ENCODE measurements at regions not wholly inside any gene's neighbourhood (a gene's known extent, or its start where the extent isn't known, plus 50 kb on each side); places are given as distances from the start of the nearest gene placed in this dataset.

DNA sequence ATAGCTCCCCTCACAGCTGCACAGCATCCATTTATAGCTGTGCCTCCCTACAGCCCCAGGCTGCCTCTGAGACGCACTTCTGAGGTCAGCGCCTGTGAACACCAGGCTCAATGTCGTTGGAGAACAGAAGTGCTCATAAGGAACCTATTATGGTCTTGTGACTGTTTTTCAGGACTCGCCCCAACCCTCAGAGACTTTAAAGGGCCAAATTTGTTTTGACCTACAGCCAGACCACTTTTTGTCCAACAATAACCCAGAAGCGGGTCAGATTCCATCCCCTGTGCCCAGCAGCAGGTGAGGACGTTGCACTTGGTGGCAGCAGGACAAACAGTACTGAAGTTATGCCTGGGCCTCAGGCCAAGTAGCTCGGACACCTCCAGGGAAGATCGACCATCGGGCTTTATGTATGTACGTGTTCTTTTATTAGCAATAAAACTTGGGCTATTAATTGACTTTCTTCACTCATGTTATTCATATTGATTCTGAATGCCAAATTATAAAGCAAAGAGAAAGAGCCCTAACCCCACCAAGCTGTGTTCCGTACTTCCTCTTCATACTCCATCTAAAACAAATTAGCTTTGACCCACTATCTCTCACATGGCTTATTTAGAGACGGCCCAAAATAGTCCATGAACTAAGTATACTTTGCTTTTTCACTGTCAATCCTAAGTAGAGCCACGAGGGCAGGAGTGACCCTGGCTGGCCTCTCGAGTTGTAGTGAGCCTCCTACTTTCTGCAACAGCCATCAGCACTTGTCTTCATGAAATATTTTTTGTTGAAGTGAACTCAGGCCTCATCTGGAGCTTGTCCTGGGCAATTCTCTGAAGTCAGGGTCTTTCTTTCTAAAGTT lies 92.3 kb upstream of the PAX6 start:
- no peak for DNase-seq (ENCODE audit: low read depth)

DNA sequence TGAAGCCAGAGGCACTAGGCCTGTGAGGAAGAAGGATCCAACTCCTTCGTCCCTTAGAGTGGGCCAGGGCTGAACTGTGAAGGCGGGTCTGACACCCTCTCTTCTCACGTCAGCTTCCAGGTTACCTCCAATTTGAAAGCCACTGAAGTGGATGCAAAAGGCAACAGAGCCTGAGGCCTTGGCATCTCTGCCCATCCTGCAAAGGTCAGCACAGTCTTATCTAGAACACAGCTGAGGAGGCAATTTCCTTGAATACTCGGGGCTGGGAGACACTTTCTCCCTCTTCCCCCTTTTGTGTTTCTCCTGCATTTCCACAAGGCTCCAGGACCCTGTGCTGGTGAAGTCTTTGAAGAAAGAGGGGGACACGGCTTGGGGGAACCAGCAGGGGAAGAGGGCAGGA lies 91.6 kb upstream of the PAX6 start:
- no peak for DNase-seq (ENCODE audit: low read depth)

DNA sequence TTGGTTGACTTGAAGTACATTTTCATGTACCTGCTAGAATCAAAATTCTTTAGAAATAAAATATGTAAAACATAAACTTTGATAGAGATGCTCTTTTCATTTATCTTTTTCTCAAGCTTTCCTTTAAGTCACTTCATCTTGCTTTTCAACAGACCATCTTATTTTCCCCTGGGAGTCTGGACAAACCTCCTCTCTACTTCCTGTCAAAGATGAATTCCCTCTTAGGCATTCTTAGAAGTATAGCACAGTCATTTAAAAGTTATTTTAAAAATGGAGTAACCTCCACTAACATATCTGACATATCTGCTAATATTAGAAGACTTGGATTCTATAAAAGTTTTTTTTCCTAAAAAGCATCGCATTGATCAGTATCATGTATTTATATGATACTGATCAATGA lies 84.8 kb upstream of the PAX6 start:
- DNase-seq (ENCODE audit: low read depth) = no peak

DNA sequence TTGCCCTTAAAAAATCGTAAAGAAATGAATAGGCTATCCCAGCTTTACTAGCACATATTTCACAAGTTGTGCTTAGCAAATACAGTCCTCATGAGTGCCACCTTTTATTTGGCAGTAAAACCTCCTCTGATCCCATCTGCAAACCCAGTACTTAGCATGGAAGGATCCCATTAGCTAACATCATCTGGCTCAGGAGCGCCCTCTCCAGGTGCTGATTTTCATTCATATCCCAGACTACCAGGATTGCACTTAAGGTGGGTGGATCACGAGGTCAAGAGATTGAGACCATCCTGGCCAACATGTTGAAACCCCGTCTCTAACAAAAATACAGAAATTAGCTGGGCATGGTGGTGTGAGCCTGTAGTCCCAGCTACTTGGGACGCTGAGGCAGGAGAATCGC lies 76.1 kb upstream of the PAX6 start:
- DNase-seq (ENCODE audit: low read depth) = no peak

DNA sequence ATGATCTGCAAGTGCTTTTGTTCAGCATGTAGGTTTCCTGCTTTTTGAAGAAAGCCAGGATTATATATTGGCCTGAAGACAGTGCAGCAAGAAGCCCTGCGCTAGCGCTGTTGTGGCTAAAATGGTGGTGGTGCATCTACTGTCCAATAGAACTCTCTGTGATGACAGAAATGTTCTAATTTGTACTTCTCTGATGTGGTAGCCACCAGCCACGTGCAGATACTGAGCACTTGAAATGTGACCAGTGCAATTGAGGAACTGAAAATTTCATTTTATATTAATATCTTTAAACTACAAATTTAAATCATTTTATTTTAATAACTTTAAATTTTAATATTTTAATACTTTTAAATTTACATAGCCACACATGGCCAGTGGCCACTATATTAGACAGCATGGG lies 73.0 kb upstream of the PAX6 start:
- no peak for DNase-seq (ENCODE audit: low read depth)

DNA sequence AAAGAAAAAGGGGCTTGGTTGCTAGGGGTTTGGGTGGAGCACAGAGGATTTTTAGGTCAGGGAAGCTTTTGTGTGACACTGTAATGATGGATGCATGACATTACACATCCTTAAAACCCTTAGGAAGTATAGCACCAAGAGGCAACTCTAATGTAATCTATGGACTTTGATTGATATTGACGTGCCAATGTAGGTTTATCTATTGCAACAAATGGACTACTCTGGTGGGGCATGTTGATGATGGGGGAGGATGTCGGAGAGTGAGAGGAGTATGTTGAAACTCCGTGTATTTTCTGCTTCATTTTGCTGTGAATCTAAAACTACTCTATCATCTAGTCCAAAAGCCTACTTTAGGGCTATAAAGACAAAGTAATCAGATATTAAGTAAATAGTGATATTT lies 72.3 kb upstream of the PAX6 start:
- DNase-seq (ENCODE audit: low read depth) = no peak

DNA sequence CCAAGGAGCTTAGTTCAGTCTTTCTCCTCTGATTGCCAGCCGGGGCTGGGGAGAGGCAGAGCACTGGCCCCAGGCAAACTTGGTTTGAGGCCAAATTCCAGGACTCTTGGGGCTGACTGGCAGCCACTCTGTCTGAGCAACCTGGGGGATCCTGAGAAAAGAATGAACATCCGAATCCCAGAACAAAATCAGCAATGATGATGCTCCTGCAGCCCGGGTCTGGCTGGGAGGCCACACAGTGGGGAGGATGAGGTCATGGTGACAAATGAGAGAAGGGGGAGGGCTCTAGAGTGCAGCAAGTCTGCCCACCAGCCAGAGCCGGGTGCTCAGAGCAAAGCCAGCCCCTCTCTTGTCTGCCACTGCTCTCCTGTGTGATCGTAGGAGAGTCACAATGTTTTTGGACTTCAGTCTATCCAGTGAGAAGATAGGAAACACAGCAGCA lies 71.8 kb upstream of the PAX6 start:
- no peak for DNase-seq (ENCODE audit: low read depth)

DNA sequence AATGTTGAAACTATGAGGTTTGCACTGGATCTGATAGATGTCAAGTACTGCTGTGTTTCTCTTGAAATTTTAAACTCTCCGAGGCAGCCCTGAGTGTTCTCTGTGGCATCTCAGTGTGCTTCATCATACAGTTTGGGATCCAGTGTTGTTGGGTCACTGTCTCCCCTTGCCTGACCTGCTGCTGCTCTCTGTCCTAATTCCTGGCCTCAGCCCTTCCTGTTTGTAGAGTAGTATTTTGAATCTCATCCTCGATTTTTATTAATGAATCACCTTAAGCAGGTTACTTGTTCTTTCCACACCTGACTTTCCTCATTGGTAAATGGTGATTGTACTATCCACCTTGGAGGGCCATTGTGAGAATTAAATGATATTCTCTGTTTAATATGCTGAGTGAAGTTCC lies 70.7 kb upstream of the PAX6 start:
- no peak for DNase-seq (ENCODE audit: low read depth)

DNA sequence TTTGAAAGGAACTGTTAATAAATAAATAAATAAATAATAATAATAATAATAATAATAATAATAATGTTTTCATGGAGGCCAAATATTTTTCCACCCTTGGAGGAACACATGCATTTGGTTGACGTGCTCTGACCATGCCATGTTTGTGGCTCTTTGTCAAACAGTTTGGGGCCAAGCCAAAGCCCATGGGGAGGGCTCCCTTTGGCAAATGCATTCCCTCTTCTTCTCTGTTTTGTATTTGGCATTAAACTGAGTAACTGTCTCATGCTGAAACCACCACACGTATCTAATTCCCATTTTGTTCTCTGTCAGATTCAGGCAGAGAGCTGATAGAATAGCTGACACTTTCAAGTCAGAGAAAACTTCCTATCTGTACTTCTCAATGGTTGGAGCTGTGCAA lies 68.6 kb upstream of the PAX6 start:
- no peak for DNase-seq (ENCODE audit: low read depth)

DNA sequence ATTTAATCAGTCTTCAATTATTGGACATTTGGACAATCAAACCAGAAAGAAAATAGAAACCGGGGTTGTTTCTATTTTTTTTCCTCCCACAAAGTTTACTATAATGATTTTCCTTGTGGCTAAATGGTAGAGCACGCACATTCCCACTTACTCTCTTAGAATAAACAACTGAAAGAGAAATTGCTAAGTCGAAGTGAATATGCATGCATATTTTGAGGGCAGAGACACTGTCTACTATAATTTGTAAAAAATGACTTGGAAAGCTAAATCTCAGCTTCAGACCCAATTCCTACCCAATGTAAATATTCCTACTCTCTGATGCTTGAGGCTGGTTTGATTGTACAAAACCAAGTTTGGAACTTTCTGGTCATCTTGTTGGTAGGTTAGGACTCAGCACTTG lies 66.7 kb upstream of the PAX6 start:
- no peak for DNase-seq (ENCODE audit: low read depth)

DNA sequence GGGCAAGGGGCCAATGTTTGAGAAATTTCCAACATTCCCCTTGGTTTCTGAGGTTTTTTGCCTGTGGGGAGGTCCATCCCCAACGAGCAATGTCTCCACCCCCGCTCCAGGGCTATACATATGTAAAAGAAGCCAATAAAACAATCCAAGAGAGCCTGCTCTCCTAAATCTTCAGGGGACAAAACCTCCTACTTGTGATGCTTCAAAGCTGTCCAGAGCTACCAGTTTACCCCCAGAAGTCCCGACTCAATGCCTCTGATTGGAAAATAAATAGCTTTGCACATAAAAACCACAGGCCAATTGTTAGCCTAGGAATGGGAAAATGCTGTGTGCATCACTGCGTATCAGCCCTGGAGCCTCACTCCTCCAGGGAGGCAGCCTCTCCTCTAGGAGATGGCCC lies 66.0 kb upstream of the PAX6 start:
- no peak for DNase-seq (ENCODE audit: low read depth)

DNA sequence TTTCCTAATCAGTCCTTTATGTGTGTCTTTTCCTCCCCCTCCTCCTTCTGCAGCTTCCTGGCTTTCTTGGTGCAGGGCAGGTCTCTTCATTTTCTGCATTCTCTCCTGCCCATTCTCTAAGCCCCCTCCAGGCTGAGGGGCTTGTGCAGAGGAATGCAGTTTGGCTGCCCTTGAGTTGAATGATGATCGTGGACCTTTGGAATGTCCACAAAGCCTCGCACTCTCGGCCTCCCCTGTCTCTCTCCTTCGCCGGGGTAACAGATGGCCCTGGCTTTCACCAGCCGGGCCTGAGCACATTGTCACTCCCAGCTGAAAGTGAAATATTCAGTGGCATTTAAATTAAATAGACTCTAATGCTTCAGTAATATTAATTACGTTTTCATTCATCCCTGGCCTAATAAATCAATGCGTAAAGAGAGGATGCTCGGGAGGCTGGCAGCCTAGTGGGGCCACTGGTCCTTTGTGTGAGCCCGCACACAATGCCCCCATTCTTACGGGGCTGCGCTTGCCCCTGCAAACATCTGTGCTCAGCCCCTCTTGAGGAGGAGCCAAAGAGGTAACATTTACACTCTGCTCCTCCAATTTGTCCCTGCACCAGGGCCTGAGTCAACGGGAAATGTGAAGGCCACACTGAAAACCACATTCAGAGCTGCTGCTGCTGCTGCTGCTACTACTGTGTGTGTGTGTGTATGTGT lies 64.9 kb upstream of the PAX6 start:
- no peak for DNase-seq (ENCODE audit: low read depth)

DNA sequence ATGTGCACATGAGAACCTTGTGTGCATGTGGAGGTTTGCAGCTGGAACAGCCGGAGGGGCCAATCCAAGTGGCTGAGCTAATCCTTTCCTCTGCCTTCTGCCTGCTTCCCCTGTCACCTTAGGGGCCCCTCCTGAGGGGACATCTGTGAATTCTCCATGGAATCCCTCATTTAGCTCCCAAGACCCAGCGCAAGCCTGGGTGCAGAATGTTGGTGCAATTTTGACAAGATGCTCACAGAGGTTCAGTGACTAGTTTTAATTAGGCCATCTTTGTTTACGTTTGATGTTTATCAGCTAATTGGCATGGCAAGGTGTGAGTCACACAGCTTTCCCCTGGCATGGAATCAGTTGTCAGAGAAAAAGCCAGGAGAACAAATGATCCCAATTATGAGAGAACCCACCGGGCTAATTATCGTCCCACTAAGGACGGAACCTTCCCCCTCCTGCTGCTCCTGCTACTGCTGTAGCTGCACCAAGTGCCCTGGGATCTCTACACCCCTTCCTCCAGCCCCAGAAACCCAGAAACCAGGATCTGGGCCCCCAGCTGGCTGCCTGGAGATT lies 63.6 kb upstream of the PAX6 start:
- DNase-seq (ENCODE audit: low read depth) = no peak

DNA sequence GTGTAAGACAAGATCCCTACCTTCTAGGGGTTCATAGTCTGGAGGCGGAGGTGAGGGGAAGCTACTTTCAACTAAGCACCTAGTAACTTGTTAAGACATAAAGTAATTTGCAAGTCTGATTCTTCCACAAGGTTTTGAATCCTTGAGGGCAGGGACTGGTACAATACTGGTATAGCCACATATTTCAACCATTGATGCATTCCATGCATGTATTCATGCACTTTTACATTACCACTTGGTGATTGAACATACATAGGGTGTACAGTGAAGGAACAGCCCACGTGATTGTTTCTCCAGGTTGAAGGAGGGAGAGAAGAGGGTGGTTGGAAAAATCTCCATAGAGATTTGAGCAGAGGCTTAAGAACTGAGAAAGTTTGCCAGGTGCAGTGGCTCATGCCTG lies 62.0 kb upstream of the PAX6 start:
- DNase-seq (ENCODE audit: low read depth) = no peak

DNA sequence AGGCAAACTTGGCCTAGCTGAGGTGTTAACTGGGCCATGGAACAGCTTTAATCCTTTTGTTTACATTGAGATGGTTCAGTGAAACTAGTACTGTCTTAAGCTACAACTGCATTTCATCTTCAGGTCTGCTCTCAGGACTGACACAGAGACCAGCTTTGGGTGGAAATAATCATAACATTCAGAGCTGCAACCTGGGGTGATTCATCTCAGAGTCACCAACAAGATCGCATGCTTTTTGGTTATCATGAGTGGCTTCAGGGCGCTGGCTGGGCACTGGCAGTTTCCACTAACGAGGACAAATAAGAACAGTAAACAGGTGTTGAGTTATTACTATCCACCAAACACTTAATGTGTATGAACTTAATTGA lies 60.9 kb upstream of the PAX6 start:
- DNase-seq (ENCODE audit: low read depth) = no peak

DNA sequence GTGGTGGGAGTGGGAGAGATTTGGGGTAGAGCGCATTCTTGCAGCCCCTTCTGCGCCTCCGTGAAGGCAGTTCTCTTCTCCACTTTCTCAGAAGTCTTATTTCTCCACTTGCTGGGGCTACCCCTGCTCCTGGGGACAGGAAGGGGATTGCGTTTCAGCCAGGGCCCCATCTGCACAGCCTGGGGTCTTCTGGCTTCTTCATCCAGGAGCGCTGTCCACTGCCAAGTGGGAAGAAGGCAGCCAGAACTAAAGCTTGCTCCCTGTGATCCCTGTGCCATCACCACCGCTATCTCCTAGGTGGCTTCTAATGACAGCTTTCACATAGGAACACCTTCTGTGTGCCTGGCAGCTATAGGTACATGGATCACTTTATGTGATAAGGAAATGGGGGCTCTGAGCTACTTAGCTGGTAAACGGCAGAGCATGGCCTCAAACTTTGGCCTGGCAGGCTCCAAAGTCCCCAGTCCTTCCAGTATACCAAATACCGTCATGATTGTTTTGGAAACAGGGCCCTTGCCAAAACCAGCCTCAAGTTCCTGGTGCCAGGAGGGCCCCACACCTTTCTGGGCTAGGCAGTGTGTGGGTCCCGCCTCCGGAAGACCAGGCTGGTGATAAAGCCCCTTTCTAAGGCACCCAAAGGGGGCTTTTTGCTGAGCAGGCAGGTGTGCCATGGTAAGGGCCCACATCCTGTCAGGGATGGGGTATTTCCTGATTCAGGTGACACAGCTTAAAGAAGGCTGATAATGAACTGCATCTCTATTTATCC lies 60.4 kb upstream of the PAX6 start:
- DNase-seq (ENCODE audit: low read depth) = no peak

DNA sequence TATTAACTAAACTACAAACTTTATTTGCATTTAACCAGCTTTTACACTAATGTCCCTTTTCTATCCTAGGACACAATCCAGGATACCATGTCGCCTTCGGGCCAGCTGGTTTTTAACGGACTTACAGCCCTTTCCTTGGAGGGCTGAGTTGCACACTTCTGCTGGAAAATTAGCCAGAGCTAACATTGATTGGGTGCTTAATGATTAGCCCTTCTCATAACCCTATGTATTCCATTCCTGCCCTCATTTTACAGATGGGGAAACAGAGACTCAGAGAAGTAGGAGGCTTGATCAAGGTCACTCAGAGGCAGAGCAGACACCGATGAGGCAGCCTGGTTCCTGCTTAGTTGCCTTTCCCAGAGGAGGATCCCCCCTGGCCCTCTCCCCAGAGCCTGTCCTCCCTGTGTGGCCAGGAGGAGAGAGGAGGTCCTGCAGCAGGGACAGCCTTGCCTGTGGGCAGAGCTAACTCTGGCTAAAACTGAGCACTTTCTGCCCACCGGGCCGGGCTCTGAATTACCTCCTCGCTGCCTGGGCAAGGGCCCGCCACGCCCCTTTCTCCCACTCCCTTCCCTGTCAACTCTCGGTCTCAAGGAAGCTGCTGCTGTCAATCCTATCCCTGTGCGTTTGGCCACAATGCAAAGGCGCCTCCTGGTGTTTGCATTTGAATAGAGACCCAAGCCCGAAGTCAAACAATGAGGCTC lies 59.6 kb upstream of the PAX6 start:
- DNase-seq (ENCODE audit: low read depth) = peak; percentile 20

DNA sequence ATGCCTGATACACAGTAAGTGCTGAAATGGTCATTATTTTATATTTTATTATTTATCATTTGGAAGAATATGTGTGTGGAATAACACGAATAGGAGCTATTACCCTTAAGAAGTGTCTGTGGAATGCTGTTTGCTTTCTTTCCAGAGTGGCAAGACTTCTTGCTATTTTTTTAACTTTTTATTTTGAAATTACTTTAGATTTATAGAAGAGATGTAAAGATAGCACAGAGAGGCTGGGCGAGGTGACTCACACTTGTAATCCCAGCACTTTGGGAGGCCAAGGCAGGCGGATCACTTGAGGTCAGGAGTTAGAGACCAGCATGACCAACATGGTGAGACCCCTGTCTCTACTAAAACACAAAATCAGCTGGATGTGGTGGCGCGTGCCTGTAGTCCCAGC lies 58.9 kb upstream of the PAX6 start:
- no peak for DNase-seq (ENCODE audit: low read depth)

DNA sequence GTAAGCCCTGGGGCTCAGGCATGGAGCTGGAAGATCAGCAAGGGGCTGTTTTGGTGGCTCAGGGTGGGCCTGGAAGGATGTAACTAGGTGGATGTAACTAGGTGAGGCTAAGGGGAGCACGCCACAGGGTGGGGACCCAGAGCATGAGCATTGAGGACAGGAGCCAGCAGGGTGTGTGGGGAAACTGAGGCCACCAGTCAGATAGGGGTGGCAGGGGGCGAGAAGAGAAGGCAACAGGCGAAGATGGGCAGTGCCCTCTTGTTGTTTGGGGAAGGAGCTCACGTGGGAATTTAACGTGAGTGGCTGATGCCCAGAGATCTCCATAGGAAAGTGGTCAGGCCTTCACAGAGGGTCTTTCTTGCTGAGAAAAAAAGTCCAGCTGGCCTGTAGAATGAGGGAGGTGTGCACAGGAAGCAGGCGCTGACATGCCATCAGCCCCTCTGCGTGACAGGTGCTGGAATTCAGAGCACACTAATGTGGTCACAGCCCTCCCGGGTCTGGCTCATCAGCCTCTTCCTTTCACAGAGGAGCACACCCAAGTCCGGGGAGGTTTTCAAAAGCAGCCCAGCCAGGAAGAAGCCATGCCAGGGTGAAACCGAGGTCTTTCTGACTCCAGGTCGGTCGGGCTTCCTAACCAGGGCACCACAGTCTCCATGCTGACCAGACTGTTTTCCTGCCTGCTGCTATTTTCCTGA lies 54.6 kb upstream of the PAX6 start:
- DNase-seq (ENCODE audit: low read depth) = no peak

DNA sequence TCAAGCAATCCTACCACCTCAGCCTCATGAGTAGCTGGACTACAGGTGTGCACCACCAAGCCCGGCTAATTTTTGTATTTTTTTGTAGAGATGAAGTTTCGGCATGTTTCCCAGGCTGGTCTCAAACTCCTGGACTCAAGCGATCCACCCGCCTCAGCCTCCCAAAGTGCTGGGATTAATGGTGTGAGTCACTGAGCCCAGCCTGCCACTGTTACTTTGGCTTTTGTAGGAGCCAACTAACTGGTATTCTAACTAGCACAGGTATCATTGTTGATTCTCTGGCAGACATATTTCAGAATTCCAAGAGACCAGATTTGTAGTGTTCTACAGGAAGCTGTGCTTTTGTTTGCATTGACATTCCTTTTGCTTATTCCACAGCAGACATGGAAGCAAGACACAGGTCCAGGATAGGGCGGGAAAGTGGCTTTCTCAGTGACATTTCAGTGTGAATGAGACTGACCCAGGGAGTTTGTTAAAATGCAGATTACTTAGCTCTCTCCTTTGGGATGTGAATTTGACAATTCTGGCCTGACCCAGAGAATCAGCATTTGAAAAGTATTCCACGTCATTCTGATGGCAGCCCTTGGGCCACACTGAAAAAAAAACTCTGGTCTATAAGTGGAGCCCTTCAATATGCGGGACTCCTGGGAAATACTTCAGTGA lies 52.2 kb upstream of the PAX6 start:
- no peak for DNase-seq (ENCODE audit: low read depth)

DNA sequence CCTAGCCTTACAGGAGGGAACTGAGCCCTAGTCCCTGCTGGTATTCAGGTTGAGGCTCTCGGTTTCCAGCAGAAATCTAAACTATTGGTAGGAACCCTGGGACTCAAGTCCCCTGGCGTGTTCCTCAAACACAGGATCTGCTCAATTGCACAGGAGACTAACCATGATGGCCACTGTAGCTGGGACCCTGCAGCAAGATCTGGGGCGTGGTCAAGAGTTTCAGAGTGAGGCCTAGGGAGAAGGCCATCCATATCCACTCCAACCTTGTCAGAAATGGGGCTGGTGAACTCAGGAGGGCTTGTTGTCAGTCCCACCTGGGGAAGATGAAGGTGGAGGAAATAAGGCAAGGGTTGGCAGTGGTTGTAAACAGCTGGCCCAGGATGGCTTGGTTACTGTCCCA lies 49.9 kb upstream of the PAX6 start:
- no peak for DNase-seq (ENCODE audit: low read depth)

Data from CMK (cell line).